AG09319 (cell line): ENCODE measurements at regions not wholly inside any gene's neighbourhood (a gene's known extent, or its start where the extent isn't known, plus 50 kb on each side); places are given as distances from the start of the nearest gene placed in this dataset.
A peak's percentile ranks its signal among the peaks of the same experiment; 100 is the strongest.

Experiments
- DNase-seq: peaks from one replicate; pipeline ENCODE4 v3.0.0-alpha.2; 2010; ENCODE audit warnings: low read depth; ENCODE audit errors: extremely low read depth
- CTCF ChIP-seq: IDR thresholded peaks from 2 replicates; pipeline ENCODE4 v1.5.1; 2011; ENCODE audit warnings: low read depth, mild to moderate bottlenecking, inconsistent platforms, low read length, moderate library complexity

DNA sequence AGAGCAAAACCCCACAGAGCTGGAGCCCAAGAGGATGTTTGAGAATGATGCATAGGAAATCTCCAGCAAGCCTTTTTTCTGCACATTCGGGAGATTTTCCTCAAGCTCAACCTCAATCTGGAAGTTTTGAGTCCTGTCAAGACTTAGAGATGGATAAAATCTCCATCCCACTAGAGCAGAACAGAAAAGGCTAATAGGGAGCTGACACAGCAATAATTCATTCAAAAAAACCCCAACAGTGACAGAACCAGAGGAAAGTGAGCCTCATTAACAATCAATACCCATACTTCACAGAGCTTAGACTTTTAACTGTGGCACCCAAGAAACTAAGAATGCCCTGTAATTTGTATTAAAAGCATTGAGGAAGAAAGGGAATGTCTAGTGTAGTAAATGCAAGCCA, 115.9 kb upstream of the BDNF start:
- no peak for TF ChIP-seq CTCF

DNA sequence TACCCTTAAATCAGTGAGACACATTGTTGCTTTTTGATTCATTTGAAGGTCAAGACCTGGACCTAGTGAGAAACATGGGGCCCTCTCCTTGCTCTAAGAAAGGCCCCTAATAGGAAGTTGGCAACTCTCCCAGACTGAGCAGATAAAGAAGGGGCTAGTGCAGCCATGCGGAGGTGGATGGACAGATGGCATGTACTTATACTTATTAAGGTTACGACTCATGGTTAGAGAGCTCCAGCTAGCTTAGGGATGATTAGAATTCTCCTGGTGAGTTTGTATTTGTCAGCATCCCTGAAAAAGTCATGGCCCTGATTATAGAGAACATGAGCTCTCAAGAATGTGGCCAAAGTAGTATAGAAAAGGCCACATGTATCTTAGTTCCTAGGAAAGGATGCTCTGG, 112.1 kb upstream of the BDNF start:
- no peak for TF ChIP-seq CTCF
- DNase-seq, result no peak

More for the DNA sequence above, 115.9 kb upstream of the BDNF start:
- DNase-seq, result no peak

GRCh38 chr11:27807596-27807995, 107.3 kb upstream of the BDNF start:
- TF ChIP-seq CTCF, result no peak
- DNase-seq, result peak; percentile 34

DNA sequence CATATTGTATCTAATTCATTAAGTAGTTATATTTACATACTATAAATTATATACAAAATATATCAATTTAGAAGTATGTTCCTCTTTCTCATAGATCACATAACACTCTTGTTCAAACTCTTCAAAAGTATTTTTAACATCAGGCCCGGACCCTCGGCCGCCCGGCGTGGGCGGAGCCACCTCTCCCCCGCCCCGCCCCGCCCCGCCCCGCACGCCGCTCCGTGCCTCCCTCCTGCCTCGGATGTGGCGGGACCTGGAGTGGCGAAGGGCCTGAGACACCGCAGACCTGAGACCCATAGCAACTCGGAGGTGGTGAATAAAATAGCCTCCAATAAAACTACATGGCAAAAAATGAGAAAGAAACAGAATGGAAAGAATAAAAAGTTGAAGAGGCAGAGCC, 105.9 kb upstream of the BDNF start:
- no peak for TF ChIP-seq CTCF
- no peak for DNase-seq

- DNase-seq, result no peak
- TF ChIP-seq CTCF, result no peak
Observed at GRCh38 chr11:27795955-27796861, 96.0 kb upstream of the BDNF start.

DNA sequence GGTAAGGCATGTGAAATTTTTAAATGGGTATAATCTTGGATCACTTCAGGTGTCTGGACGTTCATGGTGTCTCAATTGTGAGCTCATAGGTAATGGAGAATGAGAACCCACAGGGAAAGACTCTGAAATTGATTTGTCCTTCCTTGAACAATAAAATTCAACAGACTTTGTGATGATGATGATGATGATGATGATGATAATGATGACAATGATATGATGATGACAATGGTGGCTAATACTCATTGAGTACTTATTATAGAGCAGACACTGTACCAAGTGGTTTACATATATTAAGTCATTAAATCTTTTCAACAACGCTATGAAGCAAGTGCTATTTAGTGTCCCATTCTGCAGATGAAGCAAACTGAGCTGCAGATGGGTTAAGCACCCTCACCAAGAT, 86.6 kb upstream of the BDNF start:
- no peak for DNase-seq
- TF ChIP-seq CTCF, result no peak

DNA sequence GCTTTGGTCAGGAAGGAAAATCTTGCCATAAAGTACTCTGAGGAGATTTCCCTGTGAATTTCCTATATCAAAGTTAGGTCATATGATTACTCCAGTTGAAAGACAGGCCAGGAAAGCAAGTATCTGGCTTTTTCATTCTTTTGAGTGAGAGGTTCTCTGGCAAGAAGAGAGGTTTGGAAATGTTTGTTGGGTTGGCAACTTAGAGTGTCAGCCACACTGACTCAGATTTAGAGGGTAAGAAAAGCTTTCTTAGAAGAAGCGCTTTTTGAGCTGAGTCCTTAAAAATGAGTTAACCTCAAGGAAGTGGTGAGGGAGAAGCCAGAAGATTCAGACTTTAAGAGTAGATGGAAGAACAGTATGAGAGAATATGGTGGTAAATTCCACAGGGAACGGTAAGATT, 86.1 kb upstream of the BDNF start:
- no peak for DNase-seq
- TF ChIP-seq CTCF, result no peak
